CD4-positive, CD25-positive, alpha-beta regulatory T cell (primary cell): ENCODE measurements at regions not wholly inside any gene's neighbourhood (a gene's known extent, or its start where the extent isn't known, plus 50 kb on each side); places are given as distances from the start of the nearest gene placed in this dataset.

Source experiments
- ATAC-seq, 2 donors: fragments of 150-1000 bp; cut with Tn5 transposase; one replicate each; pipeline ENCODE4 v1.10.0; 2021; ENCODE audit warnings: low read depth in 2 of 2, moderate number of reproducible peaks in 2 of 2, moderate library complexity in 1 of 2
- DNase-seq, 3 donors: peaks; one replicate each; pipeline versions ENCODE4 v3.0.0 to v3.0.0-alpha.2; 2012 to 2022; ENCODE audit warnings: mixed read lengths in 1 of 3
- H3K27ac ChIP-seq: one replicate; pipeline ENCODE4 v1.7.0; 2013; ENCODE audit warnings: mild to moderate bottlenecking, low read length; ENCODE audit not compliant: insufficient read depth, poor library complexity, severe bottlenecking
- H3K27me3 ChIP-seq: one replicate; pipeline ENCODE4 v1.7.0; 2013; ENCODE audit warnings: low read length; ENCODE audit not compliant: control insufficient read depth, insufficient read depth
- H3K36me3 ChIP-seq: one replicate; pipeline ENCODE4 v1.7.0; 2013; ENCODE audit warnings: mild to moderate bottlenecking, low read length, moderate library complexity; ENCODE audit not compliant: control insufficient read depth, insufficient read depth
- H3K4me1 ChIP-seq: 2 replicates; pipeline ENCODE4 v1.7.0; 2013; ENCODE audit warnings: mild to moderate bottlenecking, low read length; ENCODE audit not compliant: insufficient read depth, control insufficient read depth, poor library complexity, severe bottlenecking
- H3K4me3 ChIP-seq: one replicate; pipeline ENCODE4 v1.7.0; 2013; ENCODE audit warnings: low read depth, mild to moderate bottlenecking, low read length, moderate library complexity
- H3K9me3 ChIP-seq, 2 experiments: 1 replicate in 1 of 2; 2 replicates in 1 of 2; pipeline ENCODE4 v1.7.0; 2013; ENCODE audit warnings: low read length in 2 of 2, mild to moderate bottlenecking in 1 of 2, moderate library complexity in 1 of 2; ENCODE audit not compliant: control insufficient read depth in 2 of 2
- H3K27ac Mint-ChIP-seq, 3 donors: one replicate each; pipeline ENCODE4 v1.8.0; 2020 to 2022; ENCODE audit warnings: mild to moderate bottlenecking in 3 of 3, mixed read lengths in 3 of 3, moderate library complexity in 2 of 3
- H3K27me3 Mint-ChIP-seq: one replicate; pipeline ENCODE4 v1.8.0; 2022; ENCODE audit warnings: mild to moderate bottlenecking, mixed read lengths
- H3K36me3 Mint-ChIP-seq: one replicate; pipeline ENCODE4 v1.8.0; 2020; ENCODE audit warnings: mixed read lengths
- H3K4me1 Mint-ChIP-seq, 4 donors: one replicate each; pipeline ENCODE4 v1.8.0; 2020 to 2022; ENCODE audit warnings: mixed read lengths in 4 of 4, mild to moderate bottlenecking in 1 of 4
- H3K4me3 Mint-ChIP-seq, 4 donors: one replicate each; pipeline ENCODE4 v1.8.0; 2020 to 2022; ENCODE audit warnings: mild to moderate bottlenecking in 4 of 4, mixed read lengths in 4 of 4, moderate library complexity in 3 of 4
- H3K9me3 Mint-ChIP-seq, 7 donors: one replicate each; pipeline ENCODE4 v1.8.0; 2020 to 2022; ENCODE audit warnings: mixed read lengths in 7 of 7, mild to moderate bottlenecking in 3 of 7, moderate library complexity in 2 of 7

- no peak for ATAC-seq
- H3K9me3 Mint-ChIP-seq: peaks cover 0 to 10% (median 3%) of the 10 kb centered on the region in 7 donors
- H3K4me3 Mint-ChIP-seq: no peak overlapping the region
- Histone ChIP-seq H3K9me3 (no peaks in the 10 kb centered on the region), H3K4me1 (no peaks in the 10 kb centered on the region), H3K27me3 (no peaks in the 10 kb centered on the region), H3K4me3 (no peak overlapping the region), H3K27ac (no peak overlapping the region), H3K36me3 (no peaks in the 10 kb centered on the region)
- no peak for DNase-seq
- H3K4me1 Mint-ChIP-seq: no peaks in the 10 kb centered on the region
- no peak overlapping the region for H3K27ac Mint-ChIP-seq
- no peaks in the 10 kb centered on the region for H3K36me3 Mint-ChIP-seq
- peaks cover 7% of the 10 kb centered on the region for H3K27me3 Mint-ChIP-seq
Measured at GRCh38 chr9:32728181-32728580, 55.2 kb upstream of the TMEM215 start.
